ENCODE measurements at regions not wholly inside any gene's neighbourhood (a gene's known extent, or its start where the extent isn't known, plus 50 kb on each side); places are given as distances from the start of the nearest gene placed in this dataset.

DNA sequence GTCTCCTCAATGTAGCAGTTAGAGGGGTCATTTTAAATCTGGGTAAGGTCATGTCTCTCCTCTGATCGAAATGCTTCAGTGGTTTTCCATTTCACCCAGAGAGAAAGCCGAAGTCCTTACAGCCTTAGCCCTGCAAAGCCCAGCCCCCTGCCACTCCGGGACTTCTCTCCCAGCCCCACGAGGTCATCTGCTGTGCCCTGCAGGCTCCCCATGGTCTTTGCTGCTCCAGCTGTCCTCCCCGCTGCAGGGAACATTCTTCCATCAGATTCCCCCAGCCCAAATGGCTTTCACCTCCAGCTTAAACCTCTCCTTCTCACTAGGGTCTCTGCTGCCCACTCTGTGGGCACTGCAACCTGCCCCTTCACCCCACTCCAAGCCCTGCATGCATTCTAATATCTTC lies 626.5 kb downstream of the NPHP4 start:
- no peaks in the 10 kb centered on the region for H3K9me2 ChIP-seq (ENCODE audit: insufficient read depth)
- no peak for DNase-seq (ENCODE audit: low read depth, low spot score)
- no peak overlapping the region for H3K4me3 ChIP-seq (replicated peaks in 1 of 2; ENCODE audit: low read depth in 1 of 2, low read length in 2 of 2)
- H2AFZ ChIP-seq (ENCODE audit: low read depth, low read length, poor library complexity, severe bottlenecking): no peak overlapping the region
- ChIA-PET RAD21 (ENCODE audit: low non-redundant PET in 1 of 2, low total read pairs in 2 of 2, uncharacterized antibody in 2 of 2, unreplicated experiment in 2 of 2) (no interaction called here), POLR2A (no interaction called here), CTCF (no interaction called here)
- no peak overlapping the region for H3K9ac ChIP-seq (ENCODE audit: low read length)
- no peaks in the 10 kb centered on the region for H3K36me3 ChIP-seq (ENCODE audit: control insufficient read depth in 1 of 2, insufficient read depth in 2 of 2, low read length in 2 of 2)
- H3K4me1 ChIP-seq (ENCODE audit: control insufficient read depth in 1 of 2, insufficient read depth in 2 of 2, low read length in 2 of 2): no peaks in the 10 kb centered on the region
- TF ChIP-seq, protein P1, sequence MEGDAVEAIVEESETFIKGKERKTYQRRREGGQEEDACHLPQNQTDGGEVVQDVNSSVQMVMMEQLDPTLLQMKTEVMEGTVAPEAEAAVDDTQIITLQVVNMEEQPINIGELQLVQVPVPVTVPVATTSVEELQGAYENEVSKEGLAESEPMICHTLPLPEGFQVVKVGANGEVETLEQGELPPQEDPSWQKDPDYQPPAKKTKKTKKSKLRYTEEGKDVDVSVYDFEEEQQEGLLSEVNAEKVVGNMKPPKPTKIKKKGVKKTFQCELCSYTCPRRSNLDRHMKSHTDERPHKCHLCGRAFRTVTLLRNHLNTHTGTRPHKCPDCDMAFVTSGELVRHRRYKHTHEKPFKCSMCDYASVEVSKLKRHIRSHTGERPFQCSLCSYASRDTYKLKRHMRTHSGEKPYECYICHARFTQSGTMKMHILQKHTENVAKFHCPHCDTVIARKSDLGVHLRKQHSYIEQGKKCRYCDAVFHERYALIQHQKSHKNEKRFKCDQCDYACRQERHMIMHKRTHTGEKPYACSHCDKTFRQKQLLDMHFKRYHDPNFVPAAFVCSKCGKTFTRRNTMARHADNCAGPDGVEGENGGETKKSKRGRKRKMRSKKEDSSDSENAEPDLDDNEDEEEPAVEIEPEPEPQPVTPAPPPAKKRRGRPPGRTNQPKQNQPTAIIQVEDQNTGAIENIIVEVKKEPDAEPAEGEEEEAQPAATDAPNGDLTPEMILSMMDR (IDR thresholded peaks at IDR 0.05 in 2 of 3, conservative IDR thresholded peaks at IDR 0.05 in 1 of 3; ENCODE audit: borderline replicate concordance in 1 of 3, insufficient read depth in 1 of 3, low read depth in 2 of 3, low read length in 2 of 3): no peak
- TF ChIP-seq ELF1 (IDR thresholded peaks at IDR 0.05; ENCODE audit: borderline replicate concordance, low read depth) (no peak), POLR2A (IDR thresholded peaks at IDR 0.05; ENCODE audit: borderline replicate concordance, extremely low read depth, insufficient read depth, insufficient read length) (no peak), RAD21 (IDR thresholded peaks at IDR 0.05; ENCODE audit: low read depth) (no peak), POLR2AphosphoS5 (IDR thresholded peaks at IDR 0.05; ENCODE audit: low read depth, low read length) (no peak), ZFX (IDR thresholded peaks at IDR 0.05) (no peak), SP1 (IDR thresholded peaks at IDR 0.05; ENCODE audit: low read depth) (no peak), JUND (IDR thresholded peaks at IDR 0.05) (no peak), CBX3 (IDR thresholded peaks at IDR 0.05; ENCODE audit: low read depth) (no peak), SRF (IDR thresholded peaks at IDR 0.05; ENCODE audit: low read depth) (no peak), TCF7L2 (IDR thresholded peaks at IDR 0.05; ENCODE audit: borderline replicate concordance, extremely low read depth, insufficient read depth, insufficient read length) (no peak), SIN3A (IDR thresholded peaks at IDR 0.05; ENCODE audit: low read depth) (no peak), ZNF274 (IDR thresholded peaks at IDR 0.05; ENCODE audit: low read depth, low read length) (no peak), YY1 (IDR thresholded peaks at IDR 0.05; ENCODE audit: extremely low read depth, insufficient replicate concordance, low read depth, low read length) (no peak)
- TF ChIP-seq, protein P2, sequence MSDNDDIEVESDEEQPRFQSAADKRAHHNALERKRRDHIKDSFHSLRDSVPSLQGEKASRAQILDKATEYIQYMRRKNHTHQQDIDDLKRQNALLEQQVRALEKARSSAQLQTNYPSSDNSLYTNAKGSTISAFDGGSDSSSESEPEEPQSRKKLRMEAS (IDR thresholded peaks at IDR 0.05): no peak
- TF ChIP-seq, protein P3, sequence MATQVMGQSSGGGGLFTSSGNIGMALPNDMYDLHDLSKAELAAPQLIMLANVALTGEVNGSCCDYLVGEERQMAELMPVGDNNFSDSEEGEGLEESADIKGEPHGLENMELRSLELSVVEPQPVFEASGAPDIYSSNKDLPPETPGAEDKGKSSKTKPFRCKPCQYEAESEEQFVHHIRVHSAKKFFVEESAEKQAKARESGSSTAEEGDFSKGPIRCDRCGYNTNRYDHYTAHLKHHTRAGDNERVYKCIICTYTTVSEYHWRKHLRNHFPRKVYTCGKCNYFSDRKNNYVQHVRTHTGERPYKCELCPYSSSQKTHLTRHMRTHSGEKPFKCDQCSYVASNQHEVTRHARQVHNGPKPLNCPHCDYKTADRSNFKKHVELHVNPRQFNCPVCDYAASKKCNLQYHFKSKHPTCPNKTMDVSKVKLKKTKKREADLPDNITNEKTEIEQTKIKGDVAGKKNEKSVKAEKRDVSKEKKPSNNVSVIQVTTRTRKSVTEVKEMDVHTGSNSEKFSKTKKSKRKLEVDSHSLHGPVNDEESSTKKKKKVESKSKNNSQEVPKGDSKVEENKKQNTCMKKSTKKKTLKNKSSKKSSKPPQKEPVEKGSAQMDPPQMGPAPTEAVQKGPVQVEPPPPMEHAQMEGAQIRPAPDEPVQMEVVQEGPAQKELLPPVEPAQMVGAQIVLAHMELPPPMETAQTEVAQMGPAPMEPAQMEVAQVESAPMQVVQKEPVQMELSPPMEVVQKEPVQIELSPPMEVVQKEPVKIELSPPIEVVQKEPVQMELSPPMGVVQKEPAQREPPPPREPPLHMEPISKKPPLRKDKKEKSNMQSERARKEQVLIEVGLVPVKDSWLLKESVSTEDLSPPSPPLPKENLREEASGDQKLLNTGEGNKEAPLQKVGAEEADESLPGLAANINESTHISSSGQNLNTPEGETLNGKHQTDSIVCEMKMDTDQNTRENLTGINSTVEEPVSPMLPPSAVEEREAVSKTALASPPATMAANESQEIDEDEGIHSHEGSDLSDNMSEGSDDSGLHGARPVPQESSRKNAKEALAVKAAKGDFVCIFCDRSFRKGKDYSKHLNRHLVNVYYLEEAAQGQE (IDR thresholded peaks at IDR 0.05; ENCODE audit: low read depth): no peak
- H3K27ac ChIP-seq (ENCODE audit: low read depth, low read length): no peak overlapping the region
- intact Hi-C loops (cut with micrococcal nuclease): no loop called here
- no peaks in the 10 kb centered on the region for H4K20me1 ChIP-seq (ENCODE audit: insufficient read depth)
- no peaks in the 10 kb centered on the region for H3K79me2 ChIP-seq (ENCODE audit: insufficient read depth, low read length)
- no peak for ATAC-seq
- no peaks in the 10 kb centered on the region for H3K9me3 ChIP-seq (ENCODE audit: control insufficient read depth in 1 of 2, insufficient read depth in 1 of 2, low read depth in 1 of 2, low read length in 2 of 2)
- H3K27me3 ChIP-seq (ENCODE audit: insufficient read depth, low read length): no peaks in the 10 kb centered on the region
- no TSS peak for BruUV-seq (replicated peaks)
- no peak overlapping the region for H3K4me2 ChIP-seq (ENCODE audit: low read length)

All from HCT116 (cell line).